Stimulated activated CD4-positive, alpha-beta T cell treated with anti-CD3 and anti-CD28 coated beads, Interleukin-4, amount 100 ng/mL, for 48 hours (primary cell): ENCODE measurements at regions not wholly inside any gene's neighbourhood (a gene's known extent, or its start where the extent isn't known, plus 50 kb on each side); places are given as distances from the start of the nearest gene placed in this dataset.

Experiments used
- DNase-seq, 2 donors: peaks; one replicate each; pipeline ENCODE4 v3.0.0-alpha.2; 2020; ENCODE audit warnings: low read depth in 2 of 2

DNA sequence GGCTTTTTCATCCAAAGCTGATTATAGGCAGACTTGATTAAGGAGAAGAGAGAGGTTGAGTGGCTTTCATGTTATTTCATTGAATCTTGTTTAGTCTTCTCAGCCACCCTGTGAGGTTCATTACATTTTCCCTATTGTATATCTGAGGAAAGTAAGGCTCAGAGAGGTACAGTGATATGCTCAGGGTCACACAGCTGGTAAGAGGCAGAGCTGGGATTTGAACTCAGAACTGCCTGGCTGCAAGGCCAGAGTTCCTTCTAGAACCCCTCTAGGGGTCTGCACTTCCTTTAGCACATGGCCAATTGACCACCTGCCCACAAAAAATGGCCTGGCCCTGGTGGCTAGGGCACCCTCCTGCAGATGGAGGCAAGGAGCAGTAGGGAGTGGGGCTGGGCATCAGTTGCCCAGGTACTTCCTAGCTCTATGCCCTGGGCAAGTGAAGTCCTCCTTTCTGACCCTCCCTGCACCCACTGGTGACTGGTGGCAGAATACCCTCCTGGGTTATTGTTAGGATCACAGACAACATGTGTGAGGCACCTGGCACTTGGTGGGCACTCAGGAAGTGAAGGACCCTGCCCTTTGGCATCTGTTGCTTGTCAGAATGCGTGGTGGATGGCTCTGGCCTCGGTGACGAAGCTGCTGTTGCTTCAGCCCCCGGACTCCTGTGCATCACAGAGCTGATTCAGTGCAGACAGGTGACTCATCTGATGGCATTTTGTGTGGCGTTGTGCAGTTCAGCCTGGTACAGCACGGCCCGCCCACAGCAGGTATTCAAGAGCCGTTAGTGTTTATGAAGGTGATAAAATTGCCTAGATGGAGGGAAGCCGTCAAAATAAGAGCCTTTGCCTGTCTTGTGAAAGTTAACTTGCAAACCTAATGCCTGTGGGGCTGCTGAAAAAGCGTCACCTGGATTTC is 115.8 kb downstream of the SLC25A47 start:
- DNase-seq: peak; percentile 48 to 56

DNA sequence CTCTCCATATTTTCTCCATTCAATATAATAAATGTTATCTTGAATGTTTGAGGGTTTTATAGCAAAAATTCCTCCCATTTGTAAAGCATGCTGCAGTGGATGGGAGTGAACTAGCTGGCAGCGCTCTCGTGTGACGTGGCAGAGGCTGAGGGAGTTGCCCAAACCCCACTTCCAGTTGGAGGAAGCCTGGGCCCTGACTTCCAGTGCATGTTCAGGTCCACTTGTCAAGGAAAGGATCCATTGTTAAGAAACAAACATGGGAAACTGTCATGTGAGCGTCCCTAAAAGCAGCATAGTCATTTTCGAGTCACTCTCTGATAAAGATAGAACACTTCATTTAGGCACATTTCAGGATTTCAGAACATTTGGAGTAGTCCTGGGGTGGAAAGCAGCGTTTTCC is 116.6 kb downstream of the SLC25A47 start:
- no peak for DNase-seq

DNA sequence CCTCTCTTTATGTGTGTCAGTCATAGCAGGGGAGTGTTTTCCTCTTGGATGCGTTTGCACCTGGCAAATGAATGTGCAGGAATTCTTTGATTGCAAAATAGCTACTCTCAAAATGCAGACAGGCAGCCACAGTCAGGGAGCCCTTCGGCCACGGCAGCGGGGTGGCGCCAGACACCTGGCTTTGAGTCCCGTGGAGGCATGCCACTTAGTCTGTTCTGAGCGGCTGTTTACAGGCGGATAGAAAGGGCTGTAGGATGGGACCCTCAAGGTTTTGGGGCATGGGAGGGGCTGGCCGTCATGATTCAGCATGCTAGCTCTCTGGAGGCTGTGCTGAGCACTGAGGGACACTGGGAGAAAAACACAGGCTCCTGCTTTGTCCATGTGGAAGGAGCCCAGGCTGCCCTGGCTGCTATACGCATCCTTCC is 117.1 kb downstream of the SLC25A47 start:
- peak in 1 of 2 donors; percentile 21 for DNase-seq

- DNase-seq: no peak
Measured at GRCh38 chr14:100440758-100441203, 117.6 kb downstream of the SLC25A47 start.

DNA sequence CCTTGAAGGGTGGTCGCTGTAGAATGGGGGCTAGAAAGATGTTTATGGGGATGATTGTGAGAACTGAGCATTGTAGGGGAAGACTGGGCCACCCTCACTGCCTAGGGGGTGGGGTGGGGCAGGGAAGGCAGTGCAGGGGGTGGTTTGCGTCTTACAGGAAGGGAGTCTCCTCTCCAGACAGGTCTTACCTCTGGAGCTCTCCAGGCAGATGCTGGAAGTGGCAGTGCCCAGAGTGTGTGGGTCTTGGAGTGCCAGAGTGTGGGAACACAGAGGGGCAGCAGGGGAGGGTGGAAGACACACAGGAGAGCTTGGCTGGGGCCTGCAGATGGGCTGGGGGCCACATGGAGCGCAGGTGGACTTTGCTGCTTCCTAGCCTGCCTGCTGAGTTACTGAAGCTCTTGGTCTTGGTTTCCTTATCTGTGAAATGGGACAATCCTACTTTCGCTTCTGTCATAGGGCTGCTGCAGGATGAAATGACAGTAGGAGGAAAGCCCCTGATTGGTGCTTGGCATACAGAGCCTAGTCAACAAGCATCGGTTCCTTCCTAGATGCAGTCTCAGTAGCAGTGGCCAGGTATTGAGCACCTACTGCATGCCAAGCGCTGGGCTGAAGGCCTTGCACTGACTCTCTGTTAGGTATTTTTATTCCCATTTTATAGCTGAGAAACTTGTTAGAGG is 118.3 kb downstream of the SLC25A47 start:
- DNase-seq: no peak

DNA sequence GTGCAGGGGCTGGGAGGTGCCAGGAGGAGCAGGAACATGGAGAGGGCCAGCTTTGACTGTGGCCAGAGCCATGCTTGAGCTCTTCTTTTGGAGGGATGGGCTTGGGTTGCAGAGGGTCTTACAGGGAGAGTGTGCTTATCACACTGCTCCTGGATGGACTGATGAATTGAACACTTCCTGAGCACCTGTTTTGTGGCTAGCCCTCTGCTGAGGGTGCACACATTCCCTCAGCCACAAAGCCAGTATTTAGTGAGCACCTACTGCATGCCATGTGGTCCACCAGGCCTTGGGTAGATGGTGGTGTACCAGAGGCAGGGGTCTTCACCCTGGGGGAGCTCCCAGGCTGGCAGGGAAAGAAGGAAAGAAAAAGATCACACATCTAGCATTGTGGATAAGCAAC is 118.9 kb downstream of the SLC25A47 start:
- no peak for DNase-seq

DNA sequence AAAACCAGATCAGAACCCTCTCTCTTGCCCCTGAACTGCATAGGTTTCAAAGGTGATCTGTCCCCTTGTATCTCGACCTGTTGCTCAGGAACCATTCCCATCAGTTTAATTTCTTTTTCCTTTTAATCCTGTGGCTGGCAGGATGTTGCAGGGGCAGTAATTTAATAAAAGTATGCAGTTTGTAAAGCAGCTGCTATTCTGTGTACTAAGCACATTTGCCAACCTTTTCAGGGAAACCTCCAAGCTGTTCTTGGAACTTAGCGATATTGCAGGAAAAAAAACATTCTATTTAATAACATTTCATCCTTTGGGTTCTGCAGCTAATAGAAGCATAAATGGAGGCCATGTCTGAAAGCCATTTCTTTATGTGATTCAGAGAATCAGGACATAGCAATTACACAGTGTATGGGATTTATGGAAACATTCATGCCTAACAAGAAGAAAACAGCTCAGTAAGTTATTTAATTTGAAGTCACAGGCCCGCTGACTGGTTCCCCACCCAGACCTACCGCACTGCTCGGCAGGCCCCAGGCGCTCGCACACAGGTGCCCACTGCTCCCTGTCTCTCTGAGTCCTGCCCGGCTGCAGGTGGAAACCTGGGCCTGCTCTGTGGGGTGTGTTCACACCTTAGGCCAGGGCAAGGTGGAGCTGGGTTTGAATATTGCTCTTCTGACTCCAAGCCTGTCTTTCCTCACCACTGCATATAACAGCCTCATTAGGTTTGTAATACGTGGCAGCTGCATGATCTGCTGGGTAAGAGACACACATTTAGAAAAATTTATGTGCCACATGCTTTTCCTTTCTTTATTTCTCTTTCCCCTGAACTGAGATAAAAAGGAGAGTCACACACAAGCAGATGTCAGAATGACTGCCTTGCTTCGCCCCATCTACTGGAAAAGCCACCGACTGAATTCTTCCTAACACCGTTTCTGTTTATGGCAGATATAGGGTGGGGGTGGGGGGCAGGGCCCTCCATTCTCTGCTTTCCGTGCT is 119.7 kb downstream of the SLC25A47 start:
- DNase-seq: no peak

- no peak for DNase-seq
Measured at GRCh38 chr14:100443603-100444002, 120.5 kb downstream of the SLC25A47 start.

DNA sequence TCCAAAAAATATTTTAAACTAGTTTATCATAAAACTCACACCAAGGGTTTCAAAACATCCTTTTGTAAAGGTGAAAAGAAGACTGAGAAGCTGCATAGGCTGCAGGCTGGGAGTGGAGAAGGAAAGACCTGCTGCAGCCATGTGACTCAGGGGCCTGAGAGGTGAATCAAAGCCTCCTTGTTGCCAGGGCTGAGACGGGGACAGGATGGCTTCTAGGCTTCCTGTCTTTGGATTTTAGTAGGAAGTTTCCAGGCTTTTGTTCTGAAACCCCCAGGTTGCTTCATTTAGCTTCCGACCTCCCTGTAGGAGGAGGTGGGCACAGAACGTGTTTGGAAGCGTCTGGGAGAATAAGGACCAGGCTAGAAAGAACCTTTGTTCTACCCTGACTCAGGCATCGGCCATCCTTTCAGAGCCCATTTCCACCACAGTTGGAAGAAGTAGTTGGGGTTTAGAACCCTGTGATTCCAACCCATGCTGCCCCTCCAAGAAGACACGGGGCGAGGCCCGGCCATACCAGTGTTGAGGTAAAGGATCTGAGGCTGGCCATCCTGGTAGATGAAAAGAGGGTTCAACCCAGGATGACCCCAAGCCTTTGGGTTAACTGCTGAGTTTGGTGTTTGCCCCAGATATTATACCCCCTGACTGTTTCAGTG is 122.4 kb downstream of the SLC25A47 start:
- DNase-seq: no peak

- DNase-seq: no peak
Measured at GRCh38 chr14:100446572-100446971, 123.4 kb downstream of the SLC25A47 start.

DNA sequence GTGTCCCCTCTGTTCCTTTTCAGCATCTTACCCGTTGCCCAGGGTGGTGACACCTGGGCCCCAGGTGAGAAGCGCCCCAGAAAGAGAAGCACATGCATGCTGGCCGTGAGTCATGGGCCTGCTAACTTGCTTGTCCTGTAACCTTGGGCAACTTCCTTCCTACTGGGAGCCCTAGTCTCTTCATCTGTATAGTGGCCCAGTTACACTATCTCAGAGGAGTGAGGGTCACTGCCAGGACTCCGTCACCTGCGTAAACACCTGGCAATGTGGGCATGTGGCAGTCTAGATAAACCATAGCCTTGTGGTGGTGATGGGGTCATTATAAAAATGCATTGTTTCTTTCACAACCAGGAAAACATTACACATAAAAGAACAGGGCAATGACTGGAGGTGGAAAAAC is 125.2 kb downstream of the SLC25A47 start:
- DNase-seq: no peak

DNA sequence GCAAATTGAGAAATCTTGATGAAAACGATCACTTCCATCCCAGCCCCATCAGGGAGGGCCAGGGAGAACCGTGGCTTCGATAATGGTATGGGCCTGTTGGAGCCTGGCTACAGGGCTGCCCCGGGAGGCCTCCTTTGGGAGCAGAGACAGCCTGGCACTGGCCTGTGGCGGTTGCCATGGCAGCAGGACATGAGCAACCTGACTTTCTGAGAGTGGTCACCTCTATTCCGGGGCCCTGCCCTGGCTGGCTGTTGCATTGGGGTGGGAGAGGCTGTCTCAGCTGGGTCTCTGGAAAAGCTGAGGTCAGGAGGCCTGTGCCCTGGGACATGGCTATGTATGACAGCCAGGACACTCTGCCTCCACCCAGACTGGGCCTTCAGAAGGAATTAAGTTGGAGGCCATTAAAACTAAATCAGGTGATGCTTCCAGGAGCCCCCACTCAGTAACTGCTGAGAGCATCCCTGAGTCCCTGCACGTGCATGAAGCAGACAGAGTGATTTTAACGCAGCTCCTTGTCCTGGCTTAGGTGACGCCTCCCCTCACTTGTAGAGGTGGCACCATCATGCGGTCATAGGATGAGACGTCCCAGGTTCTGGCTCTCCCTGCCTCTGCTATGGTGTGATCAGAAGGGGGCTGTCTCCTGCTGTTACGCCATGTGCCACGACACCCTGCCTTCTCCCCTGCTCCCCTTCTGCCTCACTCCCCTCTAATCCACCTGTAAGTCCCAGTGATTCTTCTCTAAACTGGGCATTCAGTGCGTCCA is 126.3 kb downstream of the SLC25A47 start:
- DNase-seq: no peak

DNA sequence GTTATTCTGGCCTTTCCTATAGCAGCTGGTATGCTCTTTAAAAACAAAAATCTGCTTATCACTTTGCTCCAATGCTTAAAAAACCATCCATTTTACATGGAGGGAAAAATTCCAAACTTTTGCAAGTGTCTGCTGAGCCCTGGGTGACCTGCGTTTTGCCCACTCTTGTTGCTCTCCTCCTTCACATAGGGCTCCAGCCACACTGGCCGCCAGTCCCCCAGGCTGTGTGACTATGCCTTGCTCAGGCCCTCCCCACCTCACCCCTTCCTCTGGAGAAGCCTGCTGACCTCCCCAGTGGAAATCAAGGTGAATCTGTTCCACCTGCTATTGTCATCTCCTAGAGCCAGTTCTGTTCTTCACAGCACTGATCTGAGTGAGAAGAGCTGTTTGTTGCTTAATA is 126.9 kb downstream of the SLC25A47 start:
- DNase-seq: no peak

DNA sequence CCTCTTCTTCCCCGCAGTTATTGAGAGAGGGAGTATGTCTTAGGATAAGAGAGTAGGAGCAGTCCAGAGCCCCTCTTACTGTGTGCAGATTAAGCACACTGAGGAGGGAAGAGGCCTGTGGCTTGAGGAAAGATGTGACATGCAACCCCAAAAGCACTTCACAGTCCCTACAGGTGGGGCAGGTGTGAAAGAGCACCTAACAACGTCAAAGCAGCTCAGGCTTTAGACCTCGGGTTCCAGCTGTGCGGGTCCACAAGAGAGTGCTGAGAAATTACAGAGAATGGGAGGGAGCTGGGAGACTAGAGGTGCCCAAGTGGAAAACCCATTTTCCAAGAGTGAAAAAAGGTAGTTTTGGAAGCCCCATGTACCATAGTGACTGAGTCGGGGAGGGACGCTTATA is 127.6 kb downstream of the SLC25A47 start:
- no peak for DNase-seq

GRCh38 chr14:100451264-100451663 is 128.1 kb downstream of the SLC25A47 start:
- no peak for DNase-seq

GRCh38 chr14:100453930-100454329 is 130.8 kb downstream of the SLC25A47 start:
- DNase-seq: no peak

GRCh38 chr14:100454437-100454836 is 131.3 kb downstream of the SLC25A47 start:
- no peak for DNase-seq

DNA sequence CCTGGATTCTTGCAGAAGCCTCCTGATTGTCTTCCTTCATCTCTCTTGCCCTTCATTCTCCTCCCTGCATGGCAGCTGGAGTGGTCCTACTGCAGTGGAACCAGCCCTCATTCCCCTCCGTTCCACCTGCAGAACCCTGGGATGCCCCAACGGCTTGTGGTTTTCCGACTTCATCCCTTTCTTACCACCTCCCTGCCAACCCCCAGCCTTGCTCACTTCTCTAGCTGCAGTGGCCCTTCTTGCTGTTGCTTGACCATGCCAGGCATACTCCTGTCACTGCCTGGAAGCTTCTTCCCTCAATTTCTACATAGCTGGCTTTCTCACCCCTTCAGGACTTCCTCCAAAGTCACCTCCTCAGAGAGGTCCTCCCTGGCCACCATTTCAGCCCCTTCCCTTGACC is 123.3 kb downstream of the BEGAIN start:
- DNase-seq: no peak

DNA sequence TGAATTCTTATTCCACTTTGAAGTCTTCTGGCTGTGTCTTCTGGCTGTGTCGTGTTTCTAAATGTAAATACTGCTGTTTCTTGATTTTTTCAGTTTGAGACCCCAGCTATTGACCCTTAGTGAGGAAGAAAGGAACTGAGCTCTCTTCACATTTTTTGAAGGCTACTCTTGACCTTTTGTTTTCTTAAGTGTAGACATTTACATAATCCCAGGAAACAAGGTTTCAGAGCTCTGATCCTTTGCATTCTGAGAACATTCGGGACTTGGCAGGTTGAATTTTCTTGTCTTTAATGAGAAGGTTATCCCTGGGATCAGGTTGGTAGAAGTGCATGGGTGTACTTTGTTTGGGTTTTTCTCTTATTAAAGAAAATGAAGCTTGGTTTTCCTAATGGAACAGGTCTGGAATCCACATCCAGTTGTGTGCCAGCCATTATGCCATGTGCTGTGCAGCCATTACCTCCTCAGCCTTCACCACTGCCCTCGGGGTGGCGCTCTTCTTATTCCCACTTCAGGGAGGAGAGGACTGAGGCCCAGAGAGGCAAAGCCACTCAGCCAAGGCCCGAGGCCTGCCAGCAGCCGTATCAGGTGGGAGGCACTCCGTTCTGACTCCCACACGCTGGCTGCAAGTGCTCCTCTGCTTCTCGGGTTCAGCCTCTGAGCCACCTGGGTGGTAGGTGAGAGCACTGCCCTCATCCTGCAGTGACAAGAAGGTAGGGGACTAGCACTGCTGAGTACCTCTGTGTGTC is 120.9 kb downstream of the BEGAIN start:
- no peak for DNase-seq
